ENCODE measurements at regions not wholly inside any gene's neighbourhood (a gene's known extent, or its start where the extent isn't known, plus 50 kb on each side); places are given as distances from the start of the nearest gene placed in this dataset.

- Histone ChIP-seq H3K9me2 (no peaks in the 10 kb centered on the region), H3K27ac (ENCODE audit: low read depth in 2 of 2, low read length in 1 of 2) (no peak overlapping the region), H2AFZ (ENCODE audit: low read depth) (no peak overlapping the region), H3F3A (replicated peaks; ENCODE audit: insufficient read depth) (no peaks in the 10 kb centered on the region), H3K9ac (no peak overlapping the region), H3K9me3 (no peaks in the 10 kb centered on the region), H3K4me1 (ENCODE audit: control insufficient read depth in 1 of 2, insufficient read depth in 2 of 2, low read depth in 1 of 2, low read length in 1 of 2) (peaks cover 0 to 4% of the 10 kb centered on the region in 2 experiments; a peak in 1 of 4 replicates), H3K4me3 (ENCODE audit: low read depth in 2 of 2, low read length in 1 of 2) (no peak overlapping the region), H3K27me3 (ENCODE audit: insufficient read depth) (peaks cover 4% of the 10 kb centered on the region; the same call in 1 of the 2 replicates), H4K20me1 (ENCODE audit: insufficient read depth) (no peaks in the 10 kb centered on the region), H3K4me2 (no peak overlapping the region), H3K79me2 (ENCODE audit: insufficient read depth) (no peaks in the 10 kb centered on the region), H3K36me3 (replicated peaks in 1 of 2; ENCODE audit: control insufficient read depth in 1 of 2, insufficient read depth in 2 of 2, low read length in 1 of 2) (no peaks in the 10 kb centered on the region)
- 54% methylated on average over 4 of the region's 4 CpGs for WGBS (ENCODE audit: low lambda C conversion rate)
- TF ChIP-seq GABPA (IDR thresholded peaks at IDR 0.05; ENCODE audit: low read depth) = no peak
- no peak for TF ChIP-seq JUND (IDR thresholded peaks at IDR 0.05)
- TF ChIP-seq ELF1 (IDR thresholded peaks at IDR 0.05) = no peak
- no peak for DNase-seq
- POLR2A ChIA-PET = interaction anchor here (0.6 kb wide), 1 partner anchor 447 kb away, joined by 3 read pairs; no protein-coding TSS in a partner anchor
- CTCF ChIA-PET = interaction anchor here (2.5 kb wide), 1 partner anchor 312 kb away, joined by 12 read pairs; the partner anchor contains the start of gene OLFML3
Measured at GRCh38 chr1:114290341-114290740, 136.7 kb upstream of the SYT6 start.

- no peaks in the 10 kb centered on the region for H4K20me1 ChIP-seq (ENCODE audit: insufficient read depth)
- no peaks in the 10 kb centered on the region for H3K36me3 ChIP-seq (replicated peaks in 1 of 2; ENCODE audit: control insufficient read depth in 1 of 2, insufficient read depth in 2 of 2, low read length in 1 of 2)
- ChIA-PET CTCF (interaction anchor here (0.9 to 2.5 kb wide), 2 partner anchors 9 to 311 kb away, joined by 3 to 12 read pairs; partner anchors contain the start of gene OLFML3), POLR2A (no interaction called here)
- peaks cover 4% of the 10 kb centered on the region; the same call in 1 of the 2 replicates for H3K27me3 ChIP-seq (ENCODE audit: insufficient read depth)
- H3K4me1 ChIP-seq (ENCODE audit: control insufficient read depth in 1 of 2, insufficient read depth in 2 of 2, low read depth in 1 of 2, low read length in 1 of 2) = peaks cover 0 to 4% of the 10 kb centered on the region in 2 experiments; a peak in 1 of 4 replicates
- no peak overlapping the region for H3K9ac ChIP-seq
- no peak overlapping the region for H2AFZ ChIP-seq (ENCODE audit: low read depth)
- no peak overlapping the region for H3K4me3 ChIP-seq (ENCODE audit: low read depth in 2 of 2, low read length in 1 of 2)
- H3K9me3 ChIP-seq = no peaks in the 10 kb centered on the region
- H3K79me2 ChIP-seq (ENCODE audit: insufficient read depth) = no peaks in the 10 kb centered on the region
- H3K9me2 ChIP-seq = no peaks in the 10 kb centered on the region
- no peak overlapping the region for H3K27ac ChIP-seq (ENCODE audit: low read depth in 2 of 2, low read length in 1 of 2)
- H3K4me2 ChIP-seq = no peak overlapping the region
- H3F3A ChIP-seq (replicated peaks; ENCODE audit: insufficient read depth) = no peaks in the 10 kb centered on the region
- no peak for DNase-seq
- TF ChIP-seq RAD21 (IDR thresholded peaks at IDR 0.05; ENCODE audit: low read length) (no peak), RFX5 (IDR thresholded peaks at IDR 0.05; ENCODE audit: low read length) (no peak), ELF1 (IDR thresholded peaks at IDR 0.05) (no peak), YY1 (IDR thresholded peaks at IDR 0.05; ENCODE audit: low read depth) (no peak), POLR2AphosphoS5 (IDR thresholded peaks at IDR 0.05; ENCODE audit: low read depth, low read length) (no peak), ZBTB33 (IDR thresholded peaks at IDR 0.05; ENCODE audit: borderline replicate concordance, low read depth) (no peak), NRF1 (IDR thresholded peaks at IDR 0.05; ENCODE audit: low read depth, low read length) (no peak)
- 39% methylated on average over 8 of the region's 8 CpGs for WGBS (ENCODE audit: low lambda C conversion rate)
Measured at GRCh38 chr1:114289824-114290223, 136.2 kb upstream of the SYT6 start.

- no peak overlapping the region for H3K4me3 ChIP-seq (ENCODE audit: low read depth in 2 of 2, low read length in 1 of 2)
- no peak overlapping the region for H3K4me2 ChIP-seq
- 69% methylated on average over 9 of the region's 9 CpGs for WGBS (ENCODE audit: low lambda C conversion rate)
- H3K27ac ChIP-seq (ENCODE audit: low read depth in 2 of 2, low read length in 1 of 2) = no peak overlapping the region
- H3K79me2 ChIP-seq (ENCODE audit: insufficient read depth) = no peaks in the 10 kb centered on the region
- peaks cover 0 to 4% of the 10 kb centered on the region in 2 experiments; a peak in 1 of 4 replicates for H3K4me1 ChIP-seq (ENCODE audit: control insufficient read depth in 1 of 2, insufficient read depth in 2 of 2, low read depth in 1 of 2, low read length in 1 of 2)
- H3K9me2 ChIP-seq = no peaks in the 10 kb centered on the region
- DNase-seq = no peak
- no peaks in the 10 kb centered on the region for H4K20me1 ChIP-seq (ENCODE audit: insufficient read depth)
- H3K9me3 ChIP-seq = no peaks in the 10 kb centered on the region
- ChIA-PET POLR2A (no interaction called here), CTCF (interaction anchor here (0.9 to 2.5 kb wide), 2 partner anchors 10 to 311 kb away, joined by 3 to 12 read pairs; partner anchors contain the start of gene OLFML3)
- H3K27me3 ChIP-seq (ENCODE audit: insufficient read depth) = peaks cover 7% of the 10 kb centered on the region; the same call in 1 of the 2 replicates
- H3F3A ChIP-seq (replicated peaks; ENCODE audit: insufficient read depth) = no peaks in the 10 kb centered on the region
- no peak overlapping the region for H2AFZ ChIP-seq (ENCODE audit: low read depth)
- H3K36me3 ChIP-seq (replicated peaks in 1 of 2; ENCODE audit: control insufficient read depth in 1 of 2, insufficient read depth in 2 of 2, low read length in 1 of 2) = no peaks in the 10 kb centered on the region
- H3K9ac ChIP-seq = no peak overlapping the region
- TF ChIP-seq FOXJ3 (CRISPR knock-in tag; IDR thresholded peaks at IDR 0.05) (no peak), ELF1 (IDR thresholded peaks at IDR 0.05) (no peak), TCF12 (IDR thresholded peaks at IDR 0.05) (no peak), JUND (IDR thresholded peaks at IDR 0.05) (no peak), GATA2 (CRISPR knock-in tag; IDR thresholded peaks at IDR 0.05) (no peak), POLR2AphosphoS5 (IDR thresholded peaks at IDR 0.05; ENCODE audit: low read depth, low read length) (no peak), RFX5 (IDR thresholded peaks at IDR 0.05; ENCODE audit: low read length) (no peak), REST (IDR thresholded peaks at IDR 0.05; ENCODE audit: low read depth, low read length) (no peak), PBX3 (IDR thresholded peaks at IDR 0.05) (no peak), MEF2A (IDR thresholded peaks at IDR 0.05; ENCODE audit: borderline replicate concordance, low read depth) (no peak), MXI1 (IDR thresholded peaks at IDR 0.05; ENCODE audit: low read depth, low read length) (no peak), NRF1 (IDR thresholded peaks at IDR 0.05; ENCODE audit: low read depth, low read length) (no peak), TAF1 (IDR thresholded peaks at IDR 0.05; ENCODE audit: borderline replicate concordance, low read depth, low read length) (no peak)
Measured at GRCh38 chr1:114289306-114289705, 135.6 kb upstream of the SYT6 start.
